ENCODE measurements at regions not wholly inside any gene's neighbourhood (a gene's known extent, or its start where the extent isn't known, plus 50 kb on each side); places are given as distances from the start of the nearest gene placed in this dataset.

DNA sequence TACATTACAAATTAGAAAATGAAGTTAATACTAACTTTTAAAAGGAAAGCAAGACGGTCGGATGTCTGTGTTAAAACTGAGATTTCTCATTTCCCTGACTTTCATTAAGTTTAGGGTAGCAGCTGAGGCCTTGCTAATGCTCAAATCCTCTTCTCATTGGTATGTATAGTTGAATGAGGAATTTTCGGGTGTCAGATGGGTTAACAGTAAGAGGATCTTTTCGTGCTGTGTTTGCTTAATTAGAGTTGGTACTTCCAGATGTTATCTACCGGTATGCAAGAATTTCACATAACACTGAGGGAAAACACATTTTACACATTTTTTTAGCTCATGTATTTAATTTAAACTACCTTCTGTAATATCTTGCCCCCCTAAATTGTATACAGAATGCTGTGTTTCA, 168.2 kb upstream of the CTNND2 start:
- Histone ChIP-seq H3K27me3 (no peaks in the 10 kb centered on the region), H4K20me1 (ENCODE audit: insufficient read depth, poor library complexity, severe bottlenecking) (no peaks in the 10 kb centered on the region), H3K9me3 (ENCODE audit: low read depth) (no peaks in the 10 kb centered on the region), H3K79me2 (no peaks in the 10 kb centered on the region), H3K36me3 (replicated peaks; ENCODE audit: insufficient read depth, low read depth) (no peaks in the 10 kb centered on the region), H3K27ac (no peak overlapping the region), H2AFZ (no peak overlapping the region), H3K4me3 (no peak overlapping the region), H3K4me2 (no peak overlapping the region), H3K4me1 (ENCODE audit: insufficient read depth) (no peaks in the 10 kb centered on the region), H3K9me2 (replicated peaks; ENCODE audit: insufficient read depth) (no peaks in the 10 kb centered on the region)
- 65% methylated on average over 5 of the region's 5 CpGs for WGBS (ENCODE audit: low lambda C conversion rate, missing lambda C conversion rate)
- DNase-seq (ENCODE audit: low spot score): no peak
- no peak for TF ChIP-seq EZH2 (IDR thresholded peaks at IDR 0.05; ENCODE audit: borderline replicate concordance)
- no peak for TF ChIP-seq EZH2phosphoT487 (IDR thresholded peaks at IDR 0.05; ENCODE audit: low read depth, severe bottlenecking, unreplicated experiment)
- TF ChIP-seq, protein P1, sequence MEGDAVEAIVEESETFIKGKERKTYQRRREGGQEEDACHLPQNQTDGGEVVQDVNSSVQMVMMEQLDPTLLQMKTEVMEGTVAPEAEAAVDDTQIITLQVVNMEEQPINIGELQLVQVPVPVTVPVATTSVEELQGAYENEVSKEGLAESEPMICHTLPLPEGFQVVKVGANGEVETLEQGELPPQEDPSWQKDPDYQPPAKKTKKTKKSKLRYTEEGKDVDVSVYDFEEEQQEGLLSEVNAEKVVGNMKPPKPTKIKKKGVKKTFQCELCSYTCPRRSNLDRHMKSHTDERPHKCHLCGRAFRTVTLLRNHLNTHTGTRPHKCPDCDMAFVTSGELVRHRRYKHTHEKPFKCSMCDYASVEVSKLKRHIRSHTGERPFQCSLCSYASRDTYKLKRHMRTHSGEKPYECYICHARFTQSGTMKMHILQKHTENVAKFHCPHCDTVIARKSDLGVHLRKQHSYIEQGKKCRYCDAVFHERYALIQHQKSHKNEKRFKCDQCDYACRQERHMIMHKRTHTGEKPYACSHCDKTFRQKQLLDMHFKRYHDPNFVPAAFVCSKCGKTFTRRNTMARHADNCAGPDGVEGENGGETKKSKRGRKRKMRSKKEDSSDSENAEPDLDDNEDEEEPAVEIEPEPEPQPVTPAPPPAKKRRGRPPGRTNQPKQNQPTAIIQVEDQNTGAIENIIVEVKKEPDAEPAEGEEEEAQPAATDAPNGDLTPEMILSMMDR (IDR thresholded peaks at IDR 0.05; ENCODE audit: poor library complexity): no peak

DNA sequence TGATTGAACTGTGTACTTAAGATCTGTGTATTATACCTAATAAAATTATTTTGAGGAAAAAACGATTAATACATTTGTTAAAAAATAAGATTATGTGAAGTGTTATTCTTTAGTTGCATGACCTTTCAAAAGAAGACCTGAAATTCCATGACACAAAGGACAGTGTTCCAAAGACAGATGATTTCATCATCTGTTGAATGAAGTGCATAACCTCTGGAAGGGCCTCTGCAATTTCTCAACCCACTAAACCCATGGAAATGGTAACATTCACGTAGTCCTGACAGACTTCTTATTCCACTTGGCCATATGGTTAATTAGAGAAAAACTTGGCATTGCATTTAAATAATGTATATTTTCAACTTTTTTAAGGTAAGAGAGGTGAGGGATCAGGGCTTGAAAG, 167.2 kb upstream of the CTNND2 start:
- H3K27ac ChIP-seq: no peak overlapping the region
- no peaks in the 10 kb centered on the region for H3K9me2 ChIP-seq (replicated peaks; ENCODE audit: insufficient read depth)
- no peaks in the 10 kb centered on the region for H3K27me3 ChIP-seq
- H2AFZ ChIP-seq: no peak overlapping the region
- 74% methylated on average over 2 of the region's 2 CpGs for WGBS (ENCODE audit: low lambda C conversion rate, missing lambda C conversion rate)
- H4K20me1 ChIP-seq (ENCODE audit: insufficient read depth, poor library complexity, severe bottlenecking): no peaks in the 10 kb centered on the region
- TF ChIP-seq EZH2phosphoT487 (IDR thresholded peaks at IDR 0.05; ENCODE audit: low read depth, severe bottlenecking, unreplicated experiment): no peak
- TF ChIP-seq, protein P1 (IDR thresholded peaks at IDR 0.05; ENCODE audit: poor library complexity): no peak
- no peak for TF ChIP-seq EZH2 (IDR thresholded peaks at IDR 0.05; ENCODE audit: borderline replicate concordance)
- no peaks in the 10 kb centered on the region for H3K79me2 ChIP-seq
- DNase-seq (ENCODE audit: low spot score): no peak
- H3K4me1 ChIP-seq (ENCODE audit: insufficient read depth): no peaks in the 10 kb centered on the region
- no peak overlapping the region for H3K4me2 ChIP-seq
- no peaks in the 10 kb centered on the region for H3K36me3 ChIP-seq (replicated peaks; ENCODE audit: insufficient read depth, low read depth)
- no peaks in the 10 kb centered on the region for H3K9me3 ChIP-seq (ENCODE audit: low read depth)
- no peak overlapping the region for H3K4me3 ChIP-seq

DNA sequence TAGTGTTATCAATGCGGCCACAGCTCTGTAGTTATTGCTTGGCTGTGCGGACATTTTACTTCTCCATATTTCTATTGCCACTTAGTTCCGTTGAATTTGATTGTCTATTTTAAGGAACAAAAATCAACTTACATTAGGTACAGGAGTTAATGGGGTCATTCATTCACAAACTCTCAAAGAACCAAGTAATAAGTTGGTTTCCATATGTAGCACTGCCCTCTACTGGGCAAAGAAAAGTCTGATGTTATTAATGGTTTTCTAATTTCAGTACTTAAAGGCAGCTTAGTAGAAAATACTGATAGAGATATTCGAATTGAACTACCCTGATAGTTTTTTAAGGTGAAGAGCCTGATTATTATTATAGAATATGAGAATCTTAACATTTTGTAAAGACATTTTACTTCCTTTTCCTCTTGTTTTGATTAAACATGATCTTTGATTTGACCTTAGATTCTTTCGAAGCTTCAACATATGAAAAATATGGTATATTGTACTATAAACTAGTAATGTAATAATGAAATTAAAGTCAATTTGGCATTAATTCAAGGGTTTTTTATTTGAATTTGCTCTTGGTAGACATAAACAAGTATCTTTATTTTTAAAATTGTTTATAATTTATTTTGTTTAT, 119.5 kb upstream of the CTNND2 start:
- no peaks in the 10 kb centered on the region for H3K9me2 ChIP-seq (replicated peaks; ENCODE audit: insufficient read depth)
- no peaks in the 10 kb centered on the region for H3K36me3 ChIP-seq (replicated peaks; ENCODE audit: insufficient read depth, low read depth)
- no peak overlapping the region for H3K27ac ChIP-seq
- 49% methylated on average over 5 of the region's 5 CpGs for WGBS (ENCODE audit: low lambda C conversion rate, missing lambda C conversion rate)
- no peak overlapping the region for H3K4me3 ChIP-seq
- no peak overlapping the region for H2AFZ ChIP-seq
- no peaks in the 10 kb centered on the region for H3K9me3 ChIP-seq (ENCODE audit: low read depth)
- no peaks in the 10 kb centered on the region for H3K27me3 ChIP-seq
- no peak overlapping the region for H3K4me2 ChIP-seq
- H4K20me1 ChIP-seq (ENCODE audit: insufficient read depth, poor library complexity, severe bottlenecking): no peaks in the 10 kb centered on the region
- TF ChIP-seq EZH2 (IDR thresholded peaks at IDR 0.05; ENCODE audit: borderline replicate concordance) (no peak), EZH2phosphoT487 (IDR thresholded peaks at IDR 0.05; ENCODE audit: low read depth, severe bottlenecking, unreplicated experiment) (no peak)
- TF ChIP-seq, protein P1 (IDR thresholded peaks at IDR 0.05; ENCODE audit: poor library complexity): peak; percentile 87
- no peaks in the 10 kb centered on the region for H3K79me2 ChIP-seq
- DNase-seq (ENCODE audit: low spot score): peak; percentile 71
- no peaks in the 10 kb centered on the region for H3K4me1 ChIP-seq (ENCODE audit: insufficient read depth)

Measured in hepatocyte (in vitro differentiated cells).